Upper lobe of left lung (tissue), 6 donors: ENCODE measurements at regions not wholly inside any gene's neighbourhood (a gene's known extent, or its start where the extent isn't known, plus 50 kb on each side); places are given as distances from the start of the nearest gene placed in this dataset.

Experiments
- ATAC-seq, 2 donors: fragments of 200-7000 bp; cut with Tn5 transposase; one replicate each; pipeline ENCODE4 v1.9.1; 2022; ENCODE audit warnings: mild to moderate bottlenecking in 2 of 2, moderate library complexity in 2 of 2; ENCODE audit not compliant: low FRiP score in 2 of 2
- DNase-seq, 2 donors: peaks; one replicate each; pipeline ENCODE4 v3.0.0-alpha.2; 2019 to 2020
- H3K27ac ChIP-seq, 4 donors: fragments of 200-600 bp; sonication (generic); one replicate each; pipeline ENCODE4 v1.5.1; 2016 to 2019
- H3K27me3 ChIP-seq, 4 donors: fragments of 200-600 bp; sonication (generic); one replicate each; pipeline ENCODE4 v1.5.1; 2017 to 2019
- H3K36me3 ChIP-seq, 4 donors: fragments of 200-600 bp; sonication (generic); one replicate each; pipeline ENCODE4 v1.5.1; 2016 to 2019
- H3K4me1 ChIP-seq, 4 donors: fragments of 200-600 bp; sonication (generic); one replicate each; pipeline ENCODE4 v1.5.1; 2018 to 2019
- H3K4me3 ChIP-seq, 4 donors: fragments of 200-600 bp; sonication (generic); one replicate each; pipeline ENCODE4 v1.5.1; 2017 to 2019; ENCODE audit warnings: mild to moderate bottlenecking in 2 of 4, moderate library complexity in 1 of 4
- H3K9me3 ChIP-seq, 4 donors: fragments of 200-600 bp; sonication (generic); one replicate each; pipeline ENCODE4 v1.5.1; 2018 to 2019
- CTCF ChIP-seq, 6 experiments: fragments of 450-650 bp in 4 of 6; fragments of 200-600 bp in 2 of 6; sonication (generic) in 2 of 6; IDR thresholded peaks; one replicate each; pipeline ENCODE4 v1.5.1; 2016 to 2019; ENCODE audit warnings: antibody characterized with exemption in 6 of 6
- EP300 ChIP-seq, 4 donors: sonication (generic); formaldehyde crosslinking; IDR thresholded peaks; one replicate each; pipeline ENCODE4 v1.5.1; 2017; ENCODE audit warnings: antibody characterized with exemption in 4 of 4, control low read depth in 2 of 4
- POLR2A ChIP-seq, 4 donors: fragments of 450-650 bp; IDR thresholded peaks; one replicate each; pipeline ENCODE4 v1.5.1; 2016 to 2017; ENCODE audit warnings: antibody characterized with exemption in 4 of 4, mild to moderate bottlenecking in 2 of 4
- POLR2AphosphoS5 ChIP-seq, 2 donors: sonication (generic); formaldehyde crosslinking; IDR thresholded peaks; one replicate each; pipeline ENCODE4 v1.5.1; 2017; ENCODE audit warnings: antibody characterized with exemption in 2 of 2
- WGBS, 2 donors: methylation state at CpG; one replicate each; pipeline ENCODE4 v1.1.5; 2017 to 2018; 5-methylcytosine and 5-hydroxymethylcytosine counted together
- donor health status: DM: no; HTN: no; CAD: no; lungs with moderate emphysema.
- donor health status: DM: no; HTN: yes; CAD: no; lungs with severe emphysema.

GRCh38 chr2:7956126-7956689 lies 725.6 kb upstream of the ID2 start:
- ATAC-seq, result no peak
- Histone ChIP-seq H3K36me3 (no peaks in the 10 kb centered on the region), H3K4me3 (no peak overlapping the region), H3K9me3 (no peaks in the 10 kb centered on the region), H3K27me3 (no peaks in the 10 kb centered on the region), H3K27ac (no peak overlapping the region), H3K4me1 (no peaks in the 10 kb centered on the region)
- TF ChIP-seq EP300 (IDR thresholded peaks at IDR 0.05) (no peak), POLR2A (IDR thresholded peaks at IDR 0.05) (no peak), CTCF (IDR thresholded peaks at IDR 0.05) (no peak), POLR2AphosphoS5 (IDR thresholded peaks at IDR 0.05) (no peak)
- WGBS, 2 donors, result 76 to 86% methylated on average over 6 of the region's 6 CpGs
- DNase-seq, result no peak

GRCh38 chr2:7961550-7961949 lies 720.3 kb upstream of the ID2 start:
- Histone ChIP-seq H3K4me3 (no peak overlapping the region), H3K27me3 (no peaks in the 10 kb centered on the region), H3K9me3 (no peaks in the 10 kb centered on the region), H3K27ac (no peak overlapping the region), H3K4me1 (no peaks in the 10 kb centered on the region), H3K36me3 (no peaks in the 10 kb centered on the region)
- TF ChIP-seq CTCF (IDR thresholded peaks at IDR 0.05) (no peak), EP300 (IDR thresholded peaks at IDR 0.05) (no peak), POLR2AphosphoS5 (IDR thresholded peaks at IDR 0.05) (no peak), POLR2A (IDR thresholded peaks at IDR 0.05) (no peak)
- WGBS, 2 donors, result 90 to 95% methylated on average over 2 of the region's 2 CpGs
- DNase-seq (no peak), ATAC-seq (no peak)

GRCh38 chr2:7962161-7962560 lies 719.7 kb upstream of the ID2 start:
- no peak for DNase-seq
- no peaks in the 10 kb centered on the region for H3K4me1 ChIP-seq
- 87 to 91% methylated on average over 3 of the region's 3 CpGs for WGBS, 2 donors
- H3K36me3 ChIP-seq, result no peaks in the 10 kb centered on the region
- H3K27me3 ChIP-seq, result no peaks in the 10 kb centered on the region
- ATAC-seq, result no peak
- H3K4me3 ChIP-seq, result no peak overlapping the region
- H3K9me3 ChIP-seq, result no peaks in the 10 kb centered on the region
- TF ChIP-seq CTCF (IDR thresholded peaks at IDR 0.05) (no peak), POLR2AphosphoS5 (IDR thresholded peaks at IDR 0.05) (no peak), EP300 (IDR thresholded peaks at IDR 0.05) (no peak), POLR2A (IDR thresholded peaks at IDR 0.05) (no peak)
- H3K27ac ChIP-seq, result no peak overlapping the region

GRCh38 chr2:7963787-7964186 lies 718.1 kb upstream of the ID2 start:
- Histone ChIP-seq H3K4me1 (no peaks in the 10 kb centered on the region), H3K4me3 (no peak overlapping the region), H3K9me3 (no peaks in the 10 kb centered on the region), H3K27me3 (no peaks in the 10 kb centered on the region), H3K36me3 (no peaks in the 10 kb centered on the region), H3K27ac (no peak overlapping the region)
- 91 to 97% methylated on average over 4 of the region's 4 CpGs for WGBS, 2 donors
- TF ChIP-seq POLR2A (IDR thresholded peaks at IDR 0.05) (no peak), EP300 (IDR thresholded peaks at IDR 0.05) (no peak), CTCF (IDR thresholded peaks at IDR 0.05) (no peak), POLR2AphosphoS5 (IDR thresholded peaks at IDR 0.05) (no peak)
- no peak for ATAC-seq
- no peak for DNase-seq

- Histone ChIP-seq H3K27ac (no peak overlapping the region), H3K9me3 (no peaks in the 10 kb centered on the region), H3K4me3 (no peak overlapping the region), H3K27me3 (no peaks in the 10 kb centered on the region), H3K36me3 (no peaks in the 10 kb centered on the region), H3K4me1 (no peaks in the 10 kb centered on the region)
- TF ChIP-seq EP300 (IDR thresholded peaks at IDR 0.05), result no peak
- no peak for TF ChIP-seq CTCF (IDR thresholded peaks at IDR 0.05)
- TF ChIP-seq POLR2AphosphoS5 (IDR thresholded peaks at IDR 0.05), result no peak
- TF ChIP-seq POLR2A (IDR thresholded peaks at IDR 0.05), result no peak
- ATAC-seq (no peak), DNase-seq (no peak)
- 58 to 76% methylated on average over 3 of the region's 3 CpGs for WGBS, 2 donors
These were observed 715.8 kb upstream of the ID2 start for GRCh38 chr2:7966032-7966431.
